ENCODE measurements at regions not wholly inside any gene's neighbourhood (a gene's known extent, or its start where the extent isn't known, plus 50 kb on each side); places are given as distances from the start of the nearest gene placed in this dataset.

GRCh38 chr7:79716329-79716728 is 262.9 kb upstream of the MAGI2 start:
- intact Hi-C loops (cut with micrococcal nuclease), result no loop called here
- Histone ChIP-seq H3K4me3 (ENCODE audit: control extremely low read depth in 1 of 5, extremely low read depth in 1 of 5, insufficient read depth in 1 of 5, low read depth in 2 of 5, low read length in 4 of 5) (no peak overlapping the region), H3K9me3 (ENCODE audit: control extremely low read depth in 1 of 3, control insufficient read depth in 2 of 3, insufficient read depth in 1 of 3, low read length in 2 of 3) (peaks cover 0 to 6% (median 0%) of the 10 kb centered on the region in 3 donors), H3K9ac (ENCODE audit: low read length) (no peak overlapping the region), H4K20me1 (ENCODE audit: control insufficient read depth, insufficient read depth, low read length, poor library complexity, severe bottlenecking) (no peaks in the 10 kb centered on the region), H2AFZ (ENCODE audit: insufficient read depth, low read depth, low read length, poor library complexity, severe bottlenecking) (no peak overlapping the region), H3K36me3 (replicated peaks in 1 of 2; ENCODE audit: control extremely low read depth in 1 of 2, control insufficient read depth in 1 of 2, extremely low read depth in 1 of 2, insufficient read depth in 2 of 2, low read length in 1 of 2) (no peaks in the 10 kb centered on the region), H3K27me3 (replicated peaks in 1 of 4; ENCODE audit: control extremely low read depth in 1 of 4, control insufficient read depth in 3 of 4, insufficient read depth in 4 of 4, low read length in 3 of 4) (no peaks in the 10 kb centered on the region), H3K4me2 (replicated peaks; ENCODE audit: low read depth, low read length, poor library complexity, severe bottlenecking) (no peak overlapping the region), H3K79me2 (ENCODE audit: control insufficient read depth, insufficient read depth, low read length) (no peaks in the 10 kb centered on the region), H3K27ac (ENCODE audit: low read length in 2 of 2) (no peak overlapping the region), H3K4me1 (ENCODE audit: control insufficient read depth in 2 of 2, insufficient read depth in 2 of 2, low read length in 2 of 2) (no peaks in the 10 kb centered on the region)
- no CpG with 5 or more reads among the region's 2 CpGs for WGBS (ENCODE audit: insufficient coverage)
- Mint-ChIP-seq H3K4me3 (no peak overlapping the region), H3K27ac (no peak overlapping the region), H3K4me1 (no peaks in the 10 kb centered on the region), H3K9me3 (ENCODE audit: insufficient read depth) (no peaks in the 10 kb centered on the region), H3K27me3 (no peaks in the 10 kb centered on the region)
- ChIA-PET POLR2A (no interaction called here), CTCF (no interaction called here)
- ATAC-seq (ENCODE audit: low read depth), result no peak
- no peak for DNase-seq
- TF ChIP-seq EZH2 (IDR thresholded peaks at IDR 0.05; ENCODE audit: borderline replicate concordance, insufficient read depth, low read depth, low read length, poor library complexity, severe bottlenecking) (no peak), CTCF (IDR thresholded peaks at IDR 0.05) (no peak)

GRCh38 chr7:79714081-79714480 is 260.6 kb upstream of the MAGI2 start:
- no peaks in the 10 kb centered on the region for H3K27me3 Mint-ChIP-seq
- Histone ChIP-seq H3K36me3 (replicated peaks in 1 of 2; ENCODE audit: control extremely low read depth in 1 of 2, control insufficient read depth in 1 of 2, extremely low read depth in 1 of 2, insufficient read depth in 2 of 2, low read length in 1 of 2) (no peaks in the 10 kb centered on the region), H4K20me1 (ENCODE audit: control insufficient read depth, insufficient read depth, low read length, poor library complexity, severe bottlenecking) (no peaks in the 10 kb centered on the region), H3K4me3 (ENCODE audit: control extremely low read depth in 1 of 5, extremely low read depth in 1 of 5, insufficient read depth in 1 of 5, low read depth in 2 of 5, low read length in 4 of 5) (no peak overlapping the region), H3K9ac (ENCODE audit: low read length) (no peak overlapping the region), H3K79me2 (ENCODE audit: control insufficient read depth, insufficient read depth, low read length) (no peaks in the 10 kb centered on the region), H3K4me1 (ENCODE audit: control insufficient read depth in 2 of 2, insufficient read depth in 2 of 2, low read length in 2 of 2) (no peaks in the 10 kb centered on the region), H3K27ac (ENCODE audit: low read length in 2 of 2) (no peak overlapping the region), H2AFZ (ENCODE audit: insufficient read depth, low read depth, low read length, poor library complexity, severe bottlenecking) (no peak overlapping the region), H3K27me3 (replicated peaks in 1 of 4; ENCODE audit: control extremely low read depth in 1 of 4, control insufficient read depth in 3 of 4, insufficient read depth in 4 of 4, low read length in 3 of 4) (no peaks in the 10 kb centered on the region), H3K9me3 (ENCODE audit: control extremely low read depth in 1 of 3, control insufficient read depth in 2 of 3, insufficient read depth in 1 of 3, low read length in 2 of 3) (no peaks in the 10 kb centered on the region), H3K4me2 (replicated peaks; ENCODE audit: low read depth, low read length, poor library complexity, severe bottlenecking) (no peak overlapping the region)
- WGBS (ENCODE audit: insufficient coverage), result no CpG with 5 or more reads among the region's 2 CpGs
- ChIA-PET CTCF (no interaction called here), POLR2A (no interaction called here)
- H3K9me3 Mint-ChIP-seq (ENCODE audit: insufficient read depth), result no peaks in the 10 kb centered on the region
- ATAC-seq (ENCODE audit: low read depth) (no peak), DNase-seq (no peak)
- no peak for TF ChIP-seq CTCF (IDR thresholded peaks at IDR 0.05)
- no peak for TF ChIP-seq EZH2 (IDR thresholded peaks at IDR 0.05; ENCODE audit: borderline replicate concordance, insufficient read depth, low read depth, low read length, poor library complexity, severe bottlenecking)
- H3K4me3 Mint-ChIP-seq, result no peak overlapping the region
- no peak overlapping the region for H3K27ac Mint-ChIP-seq
- H3K4me1 Mint-ChIP-seq, result no peaks in the 10 kb centered on the region
- intact Hi-C loops (cut with micrococcal nuclease), result no loop called here

All from B cell (primary cell).